ENCODE measurements at regions not wholly inside any gene's neighbourhood (a gene's known extent, or its start where the extent isn't known, plus 50 kb on each side); places are given as distances from the start of the nearest gene placed in this dataset.

GRCh38 chr6:16064671-16065072 is 64.2 kb upstream of the MYLIP start:
- no peaks in the 10 kb centered on the region for H3K36me3 Mint-ChIP-seq (ENCODE audit: insufficient read depth, unreplicated experiment)
- intact Hi-C loops (cut with micrococcal nuclease) = no loop called here
- no peak overlapping the region for H3K4me3 Mint-ChIP-seq (ENCODE audit: unreplicated experiment)
- no peaks in the 10 kb centered on the region for H3K27me3 Mint-ChIP-seq (ENCODE audit: insufficient read depth, unreplicated experiment)
- no peaks in the 10 kb centered on the region for H3K4me1 Mint-ChIP-seq (ENCODE audit: insufficient read depth, unreplicated experiment)
- BruUV-seq (replicated peaks) = no TSS peak
- ChIA-PET POLR2A (no interaction called here), CTCF (interaction anchor here (0.7 kb wide), 1 partner anchor 9 kb away, joined by 3 read pairs; no protein-coding TSS in a partner anchor)
- no peaks in the 10 kb centered on the region for H3K9me3 Mint-ChIP-seq (ENCODE audit: unreplicated experiment)
- TF ChIP-seq CTCF (IDR thresholded peaks at IDR 0.05; ENCODE audit: unreplicated experiment) = no peak
- H3K27ac Mint-ChIP-seq (ENCODE audit: low read depth, unreplicated experiment) = no peak overlapping the region
- no peak for DNase-seq (ENCODE audit: unreplicated experiment)

GRCh38 chr6:16063580-16063979 is 65.3 kb upstream of the MYLIP start:
- ChIA-PET POLR2A (no interaction called here), CTCF (no interaction called here)
- TF ChIP-seq CTCF (IDR thresholded peaks at IDR 0.05; ENCODE audit: unreplicated experiment) = no peak
- Mint-ChIP-seq H3K4me1 (ENCODE audit: insufficient read depth, unreplicated experiment) (no peaks in the 10 kb centered on the region), H3K27ac (ENCODE audit: low read depth, unreplicated experiment) (no peak overlapping the region), H3K9me3 (ENCODE audit: unreplicated experiment) (no peaks in the 10 kb centered on the region), H3K4me3 (ENCODE audit: unreplicated experiment) (no peak overlapping the region), H3K27me3 (ENCODE audit: insufficient read depth, unreplicated experiment) (no peaks in the 10 kb centered on the region), H3K36me3 (ENCODE audit: insufficient read depth, unreplicated experiment) (no peaks in the 10 kb centered on the region)
- BruUV-seq (replicated peaks) = no TSS peak
- DNase-seq (ENCODE audit: unreplicated experiment) = no peak
- intact Hi-C loops (cut with micrococcal nuclease) = no loop called here

- POLR2A ChIA-PET = interaction anchor here (1.5 kb wide), 1 partner anchor 67 kb away, joined by 3 read pairs; the partner anchor contains the start of gene MYLIP
- Mint-ChIP-seq H3K4me3 (ENCODE audit: unreplicated experiment) (no peak overlapping the region), H3K36me3 (ENCODE audit: insufficient read depth, unreplicated experiment) (no peaks in the 10 kb centered on the region), H3K27ac (ENCODE audit: low read depth, unreplicated experiment) (no peak overlapping the region), H3K4me1 (ENCODE audit: insufficient read depth, unreplicated experiment) (no peaks in the 10 kb centered on the region), H3K9me3 (ENCODE audit: unreplicated experiment) (no peaks in the 10 kb centered on the region), H3K27me3 (ENCODE audit: insufficient read depth, unreplicated experiment) (no peaks in the 10 kb centered on the region)
- intact Hi-C loops (cut with micrococcal nuclease) = no loop called here
- CTCF ChIA-PET = no interaction called here
- BruUV-seq (replicated peaks) = no TSS peak
- no peak for TF ChIP-seq CTCF (IDR thresholded peaks at IDR 0.05; ENCODE audit: unreplicated experiment)
- no peak for DNase-seq (ENCODE audit: unreplicated experiment)
These were observed 67.1 kb upstream of the MYLIP start for GRCh38 chr6:16061818-16062217.

- Mint-ChIP-seq H3K36me3 (ENCODE audit: insufficient read depth, unreplicated experiment) (no peaks in the 10 kb centered on the region), H3K27ac (ENCODE audit: low read depth, unreplicated experiment) (no peak overlapping the region), H3K27me3 (ENCODE audit: insufficient read depth, unreplicated experiment) (no peaks in the 10 kb centered on the region), H3K4me1 (ENCODE audit: insufficient read depth, unreplicated experiment) (no peaks in the 10 kb centered on the region), H3K9me3 (ENCODE audit: unreplicated experiment) (no peaks in the 10 kb centered on the region), H3K4me3 (ENCODE audit: unreplicated experiment) (no peak overlapping the region)
- no peak for TF ChIP-seq CTCF (IDR thresholded peaks at IDR 0.05; ENCODE audit: unreplicated experiment)
- BruUV-seq (replicated peaks) = no TSS peak
- DNase-seq (ENCODE audit: unreplicated experiment) = no peak
- CTCF ChIA-PET = no interaction called here
- intact Hi-C loops (cut with micrococcal nuclease) = no loop called here
- POLR2A ChIA-PET = no interaction called here
These were observed 68.8 kb upstream of the MYLIP start for GRCh38 chr6:16060039-16060438.

All from MCF 10A (cell line).